ENCODE measurements at regions not wholly inside any gene's neighbourhood (a gene's known extent, or its start where the extent isn't known, plus 50 kb on each side); places are given as distances from the start of the nearest gene placed in this dataset.

- H3K4me3 Mint-ChIP-seq: no peak overlapping the region
- no peaks in the 10 kb centered on the region for H3K4me1 Mint-ChIP-seq
- no peak overlapping the region for H3K27ac Mint-ChIP-seq
- H3K27me3 Mint-ChIP-seq: no peaks in the 10 kb centered on the region
- no peaks in the 10 kb centered on the region for H3K36me3 Mint-ChIP-seq
- H3K9me3 Mint-ChIP-seq: peaks cover 6 to 13% (median 6%) of the 10 kb centered on the region in 3 donors
Measured at GRCh38 chr5:7018198-7018597, 305.0 kb downstream of the TENT4A start.

- Mint-ChIP-seq H3K36me3 (no peaks in the 10 kb centered on the region), H3K4me1 (no peaks in the 10 kb centered on the region), H3K4me3 (no peak overlapping the region), H3K27me3 (no peaks in the 10 kb centered on the region), H3K27ac (no peak overlapping the region), H3K9me3 (peaks cover 7 to 15% (median 10%) of the 10 kb centered on the region in 3 donors)
Measured at GRCh38 chr5:7018601-7019000, 305.4 kb downstream of the TENT4A start.

- H3K4me3 Mint-ChIP-seq: no peak overlapping the region
- no peaks in the 10 kb centered on the region for H3K27me3 Mint-ChIP-seq
- peaks cover 2% of the 10 kb centered on the region for H3K36me3 Mint-ChIP-seq
- H3K9me3 Mint-ChIP-seq: peaks cover 0 to 14% (median 4%) of the 10 kb centered on the region in 3 donors
- peaks cover 0 to 1% (median 0%) of the 10 kb centered on the region in 3 donors for H3K4me1 Mint-ChIP-seq
- peak overlapping the region in 1 of 3 donors; percentile 33 for H3K27ac Mint-ChIP-seq
Measured at GRCh38 chr5:7036192-7036835, 323.1 kb downstream of the TENT4A start.

- peaks cover 0 to 6% (median 5%) of the 10 kb centered on the region in 3 donors for H3K9me3 Mint-ChIP-seq
- H3K36me3 Mint-ChIP-seq: peaks cover 2% of the 10 kb centered on the region
- H3K27me3 Mint-ChIP-seq: no peaks in the 10 kb centered on the region
- H3K4me3 Mint-ChIP-seq: no peak overlapping the region
- no peaks in the 10 kb centered on the region for H3K4me1 Mint-ChIP-seq
- no peak overlapping the region for H3K27ac Mint-ChIP-seq
Measured at GRCh38 chr5:7039074-7039473, 325.8 kb downstream of the TENT4A start.

GRCh38 chr5:7040111-7040510 is 326.9 kb downstream of the TENT4A start:
- Mint-ChIP-seq H3K36me3 (peaks cover 2% of the 10 kb centered on the region), H3K27ac (no peak overlapping the region), H3K4me3 (no peak overlapping the region), H3K9me3 (peaks cover 0 to 5% (median 4%) of the 10 kb centered on the region in 3 donors), H3K27me3 (no peaks in the 10 kb centered on the region), H3K4me1 (no peaks in the 10 kb centered on the region)

GRCh38 chr5:7043797-7044196 is 330.6 kb downstream of the TENT4A start:
- no peaks in the 10 kb centered on the region for H3K36me3 Mint-ChIP-seq
- H3K27ac Mint-ChIP-seq: no peak overlapping the region
- peaks cover 1 to 5% (median 4%) of the 10 kb centered on the region in 3 donors for H3K9me3 Mint-ChIP-seq
- H3K4me3 Mint-ChIP-seq: no peak overlapping the region
- no peaks in the 10 kb centered on the region for H3K4me1 Mint-ChIP-seq
- H3K27me3 Mint-ChIP-seq: no peaks in the 10 kb centered on the region

- no peak overlapping the region for H3K4me3 Mint-ChIP-seq
Measured at GRCh38 chr5:7047511-7048261, 334.5 kb downstream of the TENT4A start.

GRCh38 chr5:7050986-7051385 is 337.8 kb downstream of the TENT4A start:
- Mint-ChIP-seq H3K27ac (no peak overlapping the region), H3K27me3 (no peaks in the 10 kb centered on the region), H3K9me3 (peaks cover 0 to under 1% (median 0%) of the 10 kb centered on the region in 3 donors), H3K4me1 (no peaks in the 10 kb centered on the region), H3K36me3 (no peaks in the 10 kb centered on the region), H3K4me3 (no peak overlapping the region)

More at GRCh38 chr5:7047511-7048261, 334.5 kb downstream of the TENT4A start:
- Mint-ChIP-seq H3K36me3 (no peaks in the 10 kb centered on the region), H3K4me1 (no peaks in the 10 kb centered on the region), H3K27me3 (no peaks in the 10 kb centered on the region), H3K9me3 (peaks cover 0 to 1% (median 0%) of the 10 kb centered on the region in 3 donors), H3K27ac (no peak overlapping the region)

GRCh38 chr5:7053125-7053524 is 339.9 kb downstream of the TENT4A start:
- Mint-ChIP-seq H3K9me3 (no peaks in the 10 kb centered on the region), H3K36me3 (no peaks in the 10 kb centered on the region)

GRCh38 chr5:7053528-7054209 is 340.4 kb downstream of the TENT4A start:
- Mint-ChIP-seq H3K4me1 (no peaks in the 10 kb centered on the region), H3K4me3 (no peak overlapping the region), H3K27ac (no peak overlapping the region), H3K27me3 (no peaks in the 10 kb centered on the region), H3K36me3 (no peaks in the 10 kb centered on the region), H3K9me3 (no peaks in the 10 kb centered on the region)

More at GRCh38 chr5:7053125-7053524, 339.9 kb downstream of the TENT4A start:
- Mint-ChIP-seq H3K27me3 (no peaks in the 10 kb centered on the region), H3K4me1 (no peaks in the 10 kb centered on the region), H3K4me3 (no peak overlapping the region), H3K27ac (no peak overlapping the region)

- Mint-ChIP-seq H3K27ac (no peak overlapping the region), H3K4me3 (no peak overlapping the region), H3K27me3 (no peaks in the 10 kb centered on the region), H3K36me3 (peaks cover 1% of the 10 kb centered on the region), H3K9me3 (peaks cover 0 to 5% (median 0%) of the 10 kb centered on the region in 3 donors), H3K4me1 (no peaks in the 10 kb centered on the region)
Measured at GRCh38 chr5:7066471-7067235, 329.3 kb upstream of the ADCY2 start.

GRCh38 chr5:7068156-7068555 is 327.8 kb upstream of the ADCY2 start:
- no peaks in the 10 kb centered on the region for H3K4me1 Mint-ChIP-seq
- peaks cover 0 to 3% (median 0%) of the 10 kb centered on the region in 3 donors for H3K9me3 Mint-ChIP-seq
- H3K27me3 Mint-ChIP-seq: no peaks in the 10 kb centered on the region
- no peak overlapping the region for H3K4me3 Mint-ChIP-seq
- peaks cover 1% of the 10 kb centered on the region for H3K36me3 Mint-ChIP-seq
- no peak overlapping the region for H3K27ac Mint-ChIP-seq

GRCh38 chr5:7068899-7069298 is 327.0 kb upstream of the ADCY2 start:
- Mint-ChIP-seq H3K9me3 (no peaks in the 10 kb centered on the region), H3K4me3 (no peak overlapping the region), H3K27ac (no peak overlapping the region), H3K27me3 (no peaks in the 10 kb centered on the region), H3K36me3 (no peaks in the 10 kb centered on the region), H3K4me1 (no peaks in the 10 kb centered on the region)

GRCh38 chr5:7072188-7072587 is 323.8 kb upstream of the ADCY2 start:
- Mint-ChIP-seq H3K4me1 (no peaks in the 10 kb centered on the region), H3K4me3 (no peak overlapping the region), H3K27me3 (no peaks in the 10 kb centered on the region), H3K27ac (no peak overlapping the region), H3K9me3 (no peaks in the 10 kb centered on the region), H3K36me3 (no peaks in the 10 kb centered on the region)

GRCh38 chr5:7073666-7074065 is 322.3 kb upstream of the ADCY2 start:
- Mint-ChIP-seq H3K4me3 (no peak overlapping the region), H3K27me3 (no peaks in the 10 kb centered on the region), H3K27ac (no peak overlapping the region), H3K4me1 (no peaks in the 10 kb centered on the region), H3K36me3 (no peaks in the 10 kb centered on the region), H3K9me3 (peaks cover 0 to 2% (median 0%) of the 10 kb centered on the region in 3 donors)

Measured in IgD-negative memory B cell (primary cell).